SK-N-SH (cell line): ENCODE measurements at regions not wholly inside any gene's neighbourhood (a gene's known extent, or its start where the extent isn't known, plus 50 kb on each side); places are given as distances from the start of the nearest gene placed in this dataset.

Experiments
- CTCF ChIA-PET: fragments of 300-600, 350-600 bp; formaldehyde crosslinking; extraction: SDS; loops from one replicate; lab custom pipeline; 2021; lab: Yijun Ruan, JAX
- POLR2A ChIA-PET: fragments of 350-600 bp; sonication (Branson Sonifier 250); formaldehyde crosslinking; extraction: SDS; loops from one replicate; lab custom pipeline; 2020; ENCODE audit warnings: antibody characterized with exemption, inconsistent platforms; lab: Yijun Ruan, JAX
- DNase-seq: peaks from one replicate; pipeline ENCODE4 v3.0.0; 2012
- H2AFZ ChIP-seq: fragments of 200-600 bp; sonication (generic); 2 replicates; pipeline ENCODE4 v1.8.1; 2016; ENCODE audit warnings: antibody characterized with exemption, mild to moderate bottlenecking, low read depth
- H3F3A ChIP-seq: fragments of 200-600 bp; sonication (generic); replicated peaks from 2 replicates; pipeline ENCODE3; 2016; ENCODE audit warnings: antibody characterized with exemption, mild to moderate bottlenecking; ENCODE audit not compliant: insufficient read depth
- H3K27ac ChIP-seq, 2 experiments: fragments of 200-500 bp in 1 of 2; fragments of 200-600 bp in 1 of 2; sonication (Bioruptor generic) in 1 of 2; sonication (generic), shearing (Covaris generic) in 1 of 2; 2 replicates each; pipeline versions ENCODE4 v1.5.1 to v1.6.1; 2014 to 2016; ENCODE audit warnings: low read depth in 2 of 2, inconsistent platforms in 1 of 2, low read length in 1 of 2, mild to moderate bottlenecking in 1 of 2, mixed read lengths in 1 of 2
- H3K27me3 ChIP-seq: fragments of 200-600 bp; sonication (generic), shearing (Covaris generic); 2 replicates; pipeline ENCODE4 v1.6.1; 2016; ENCODE audit warnings: mixed run types; ENCODE audit not compliant: insufficient read depth
- H3K36me3 ChIP-seq, 2 experiments: fragments of 200-500 bp in 1 of 2; fragments of 200-600 bp in 1 of 2; sonication (Bioruptor generic) in 1 of 2; sonication (generic) in 1 of 2; replicated peaks in 1 of 2; 2 replicates each; pipeline versions ENCODE3 to v1.5.1; 2014 to 2016; ENCODE audit warnings: low read length in 1 of 2, mild to moderate bottlenecking in 1 of 2; ENCODE audit not compliant: insufficient read depth in 2 of 2, control insufficient read depth in 1 of 2
- H3K4me1 ChIP-seq, 2 experiments: fragments of 200-500 bp in 1 of 2; fragments of 200-600 bp in 1 of 2; sonication (Bioruptor generic) in 1 of 2; sonication (generic), shearing (Covaris generic) in 1 of 2; 2 replicates each; pipeline versions ENCODE4 v1.5.1 to v1.6.1; 2014 to 2016; ENCODE audit warnings: low read depth in 1 of 2, low read length in 1 of 2, mixed run types in 1 of 2; ENCODE audit not compliant: insufficient read depth in 2 of 2, control insufficient read depth in 1 of 2
- H3K4me2 ChIP-seq: fragments of 200-600 bp; sonication (generic), shearing (Covaris generic); 2 replicates; pipeline ENCODE4 v1.6.1; 2017; ENCODE audit warnings: mixed run types
- H3K4me3 ChIP-seq, 2 experiments: fragments of 200-500 bp in 1 of 2; fragments of 200-600 bp in 1 of 2; sonication (Bioruptor generic) in 1 of 2; sonication (generic), shearing (Covaris generic) in 1 of 2; 2 replicates each; pipeline versions ENCODE4 v1.5.1 to v1.8.1; 2014 to 2016; ENCODE audit warnings: low read depth in 2 of 2, inconsistent platforms in 1 of 2, low read length in 1 of 2, mild to moderate bottlenecking in 1 of 2, mixed read lengths in 1 of 2, moderate library complexity in 1 of 2
- H3K79me2 ChIP-seq: fragments of 200-600 bp; sonication (generic); 2 replicates; pipeline ENCODE4 v1.8.1; 2017; ENCODE audit warnings: mild to moderate bottlenecking; ENCODE audit not compliant: insufficient read depth
- H3K9ac ChIP-seq: fragments of 200-600 bp; sonication (generic); 2 replicates; pipeline ENCODE4 v1.6.1; 2017; ENCODE audit warnings: mixed run types
- H3K9me2 ChIP-seq: fragments of 200-600 bp; sonication (generic); 2 replicates; pipeline ENCODE4 v1.6.1; 2017; ENCODE audit warnings: mixed run types
- H3K9me3 ChIP-seq: fragments of 200-600 bp; sonication (generic); 2 replicates; pipeline ENCODE4 v1.6.1; 2017; ENCODE audit warnings: mixed run types, mild to moderate bottlenecking, moderate library complexity
- H4K20me1 ChIP-seq: fragments of 200-600 bp; sonication (generic); 2 replicates; pipeline ENCODE4 v1.6.1; 2017; ENCODE audit warnings: mild to moderate bottlenecking, mixed run types; ENCODE audit not compliant: insufficient read depth
- EZH2phosphoT487 ChIP-seq: fragments of 200-600 bp; sonication (generic); IDR thresholded peaks from 2 replicates; pipeline ENCODE4 v1.6.1; 2017; ENCODE audit warnings: low read depth, mixed run types, mild to moderate bottlenecking, antibody characterized with exemption, moderate library complexity, borderline replicate concordance
- FOSL2 ChIP-seq: IDR thresholded peaks from 2 replicates; pipeline ENCODE4 v1.4.0; 2012; ENCODE audit warnings: low read depth, mild to moderate bottlenecking, moderate library complexity, borderline replicate concordance
- FOXJ3 ChIP-seq: sonication (generic); formaldehyde crosslinking; IDR thresholded peaks from 2 replicates; pipeline ENCODE4 v1.5.1; 2020; ENCODE audit warnings: mild to moderate bottlenecking, missing genetic modification reagents
- FOXM1 ChIP-seq: IDR thresholded peaks from 2 replicates; pipeline ENCODE4 v1.4.0; 2012; ENCODE audit warnings: low read depth, mild to moderate bottlenecking
- GABPA ChIP-seq: IDR thresholded peaks from 2 replicates; pipeline ENCODE4 v1.4.0; 2012; ENCODE audit warnings: low read depth, mild to moderate bottlenecking
- RAD21 ChIP-seq: IDR thresholded peaks from 2 replicates; pipeline ENCODE4 v1.6.1; 2012; ENCODE audit warnings: mild to moderate bottlenecking, low read length
- RXRA ChIP-seq: IDR thresholded peaks from 2 replicates; pipeline ENCODE4 v1.4.0; 2012; ENCODE audit warnings: low read depth, mild to moderate bottlenecking, borderline replicate concordance
- SIN3A ChIP-seq: IDR thresholded peaks from 2 replicates; pipeline ENCODE4 v1.6.1; 2012; ENCODE audit warnings: low read depth, mild to moderate bottlenecking, low read length, moderate library complexity, borderline replicate concordance
- TAF1 ChIP-seq: IDR thresholded peaks from 2 replicates; pipeline ENCODE4 v1.6.1; 2012; ENCODE audit warnings: low read depth, mild to moderate bottlenecking, low read length, moderate library complexity, borderline replicate concordance
- YY1 ChIP-seq: IDR thresholded peaks from 2 replicates; pipeline ENCODE4 v1.4.0; 2012; ENCODE audit warnings: low read depth, mild to moderate bottlenecking
- WGBS: methylation state at CpG from one replicate; pipeline ENCODE4 v1.1.6; 2017; ENCODE audit warnings: low lambda C conversion rate; 5-methylcytosine and 5-hydroxymethylcytosine counted together
- TF ChIP-seq, protein P1 (sequence below): IDR thresholded peaks from 2 replicates; pipeline ENCODE4 v1.4.0; 2012; ENCODE audit warnings: low read depth, borderline replicate concordance
- TF ChIP-seq, protein P2 (sequence below): fragments of 150-350 bp; IDR thresholded peaks from 2 replicates; pipeline ENCODE4 v1.6.1; 2017; ENCODE audit warnings: antibody characterized with exemption, low read length, low read depth, borderline replicate concordance
- TF ChIP-seq, protein P3 (sequence below): fragments of 200-600 bp; sonication (generic); IDR thresholded peaks from 2 replicates; pipeline ENCODE4 v1.6.1; 2017; ENCODE audit warnings: antibody characterized with exemption, mild to moderate bottlenecking, moderate library complexity

DNA sequence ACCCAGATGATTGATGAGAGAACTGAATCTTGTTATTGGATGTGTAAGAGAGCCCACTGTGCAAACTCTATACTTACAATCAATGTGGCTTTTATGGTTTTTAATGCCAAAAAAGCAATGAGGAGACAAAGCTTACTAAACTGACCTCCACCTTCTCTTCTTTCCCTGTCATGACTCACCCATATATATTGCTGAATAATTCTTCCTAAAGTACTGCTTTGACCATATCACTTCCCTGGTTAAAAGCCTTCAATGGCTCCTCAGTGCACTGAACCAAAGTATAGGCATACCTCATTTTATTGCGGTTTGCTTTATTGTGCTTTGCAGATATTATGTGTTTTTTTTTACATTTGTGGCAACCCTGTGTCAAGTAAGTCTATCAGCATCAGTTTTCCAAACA, 138.4 kb upstream of the PELI2 start:
- TF ChIP-seq EZH2phosphoT487 = no peak
- no peak for TF ChIP-seq FOSL2

DNA sequence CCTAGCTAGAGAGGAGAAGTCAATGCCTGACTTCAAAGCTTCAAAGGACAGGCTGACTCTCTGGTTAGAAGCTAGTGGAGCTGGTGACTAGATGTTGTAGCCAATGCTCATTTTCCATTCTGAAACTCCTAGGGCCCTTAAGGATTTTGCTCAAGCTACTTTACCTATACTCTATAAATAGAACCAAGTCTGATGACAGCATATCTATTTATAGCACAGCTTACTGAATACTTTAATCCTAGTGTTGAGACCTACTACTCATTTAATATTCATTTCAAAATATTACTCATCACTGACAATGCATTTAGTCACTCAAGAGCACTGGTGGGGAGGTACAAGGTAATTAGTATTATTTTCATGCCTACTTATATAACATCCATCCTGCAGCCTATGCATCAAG, 137.2 kb upstream of the PELI2 start:
- Histone ChIP-seq H3K79me2 (no peaks in the 10 kb centered on the region), H4K20me1 (no peaks in the 10 kb centered on the region), H3K27me3 (no peaks in the 10 kb centered on the region), H3K4me2 (no peak overlapping the region), H3K36me3 (no peaks in the 10 kb centered on the region), H2AFZ (no peak overlapping the region), H3F3A (no peaks in the 10 kb centered on the region), H3K4me3 (no peak overlapping the region), H3K9me2 (no peaks in the 10 kb centered on the region), H3K9me3 (no peaks in the 10 kb centered on the region), H3K27ac (no peak overlapping the region), H3K4me1 (no peaks in the 10 kb centered on the region), H3K9ac (no peak overlapping the region)
- ChIA-PET POLR2A (no interaction called here), CTCF (no interaction called here)
- TF ChIP-seq, protein P1, sequence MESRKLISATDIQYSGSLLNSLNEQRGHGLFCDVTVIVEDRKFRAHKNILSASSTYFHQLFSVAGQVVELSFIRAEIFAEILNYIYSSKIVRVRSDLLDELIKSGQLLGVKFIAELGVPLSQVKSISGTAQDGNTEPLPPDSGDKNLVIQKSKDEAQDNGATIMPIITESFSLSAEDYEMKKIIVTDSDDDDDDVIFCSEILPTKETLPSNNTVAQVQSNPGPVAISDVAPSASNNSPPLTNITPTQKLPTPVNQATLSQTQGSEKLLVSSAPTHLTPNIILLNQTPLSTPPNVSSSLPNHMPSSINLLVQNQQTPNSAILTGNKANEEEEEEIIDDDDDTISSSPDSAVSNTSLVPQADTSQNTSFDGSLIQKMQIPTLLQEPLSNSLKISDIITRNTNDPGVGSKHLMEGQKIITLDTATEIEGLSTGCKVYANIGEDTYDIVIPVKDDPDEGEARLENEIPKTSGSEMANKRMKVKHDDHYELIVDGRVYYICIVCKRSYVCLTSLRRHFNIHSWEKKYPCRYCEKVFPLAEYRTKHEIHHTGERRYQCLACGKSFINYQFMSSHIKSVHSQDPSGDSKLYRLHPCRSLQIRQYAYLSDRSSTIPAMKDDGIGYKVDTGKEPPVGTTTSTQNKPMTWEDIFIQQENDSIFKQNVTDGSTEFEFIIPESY = no peak
- TF ChIP-seq GABPA = no peak
- TF ChIP-seq FOXJ3 (CRISPR knock-in tag) = no peak
- TF ChIP-seq YY1 = no peak
- TF ChIP-seq, protein P2, sequence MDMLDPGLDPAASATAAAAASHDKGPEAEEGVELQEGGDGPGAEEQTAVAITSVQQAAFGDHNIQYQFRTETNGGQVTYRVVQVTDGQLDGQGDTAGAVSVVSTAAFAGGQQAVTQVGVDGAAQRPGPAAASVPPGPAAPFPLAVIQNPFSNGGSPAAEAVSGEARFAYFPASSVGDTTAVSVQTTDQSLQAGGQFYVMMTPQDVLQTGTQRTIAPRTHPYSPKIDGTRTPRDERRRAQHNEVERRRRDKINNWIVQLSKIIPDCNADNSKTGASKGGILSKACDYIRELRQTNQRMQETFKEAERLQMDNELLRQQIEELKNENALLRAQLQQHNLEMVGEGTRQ = no peak
- TF ChIP-seq FOXM1 = no peak
- no peak for DNase-seq

More for the DNA sequence above, 138.4 kb upstream of the PELI2 start:
- no peaks in the 10 kb centered on the region for H4K20me1 ChIP-seq
- H3F3A ChIP-seq = no peaks in the 10 kb centered on the region
- H3K9ac ChIP-seq = no peak overlapping the region
- no peak overlapping the region for H3K4me3 ChIP-seq
- WGBS = 8% methylated on average over 1 of the region's 1 CpG
- H3K9me2 ChIP-seq = no peaks in the 10 kb centered on the region
- no peak overlapping the region for H2AFZ ChIP-seq
- no peak overlapping the region for H3K4me2 ChIP-seq
- H3K36me3 ChIP-seq = no peaks in the 10 kb centered on the region
- POLR2A ChIA-PET = no interaction called here
- H3K27me3 ChIP-seq = no peaks in the 10 kb centered on the region
- H3K4me1 ChIP-seq = no peaks in the 10 kb centered on the region
- DNase-seq = no peak
- no peak overlapping the region for H3K27ac ChIP-seq
- no peaks in the 10 kb centered on the region for H3K9me3 ChIP-seq
- CTCF ChIA-PET = no interaction called here
- H3K79me2 ChIP-seq = no peaks in the 10 kb centered on the region

DNA sequence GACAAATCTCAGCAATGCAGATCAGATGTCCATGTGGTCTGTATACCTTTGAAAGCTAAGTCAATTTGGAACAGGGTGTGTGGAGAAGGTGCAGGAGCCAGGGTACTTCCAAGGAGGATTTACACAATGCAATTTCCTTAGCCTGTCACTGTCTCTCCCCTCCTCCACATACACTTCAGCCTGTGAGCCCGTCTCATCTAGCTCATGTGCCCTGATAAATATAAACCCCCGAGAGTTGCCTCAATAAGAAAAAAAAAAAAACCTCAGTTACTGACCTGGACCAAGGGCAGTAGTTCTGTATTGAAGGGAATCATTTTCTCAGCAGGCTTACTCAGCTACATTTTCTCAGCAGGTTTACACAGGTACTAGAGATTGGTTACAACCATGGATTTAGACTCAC, 132.1 kb upstream of the PELI2 start:
- H3K27me3 ChIP-seq = no peaks in the 10 kb centered on the region
- H3K4me2 ChIP-seq = no peak overlapping the region
- TF ChIP-seq, protein P1 = no peak
- TF ChIP-seq RAD21 (no peak), RXRA (no peak), TAF1 (no peak), SIN3A (no peak), FOSL2 (no peak), FOXM1 (no peak)
- TF ChIP-seq, protein P3, sequence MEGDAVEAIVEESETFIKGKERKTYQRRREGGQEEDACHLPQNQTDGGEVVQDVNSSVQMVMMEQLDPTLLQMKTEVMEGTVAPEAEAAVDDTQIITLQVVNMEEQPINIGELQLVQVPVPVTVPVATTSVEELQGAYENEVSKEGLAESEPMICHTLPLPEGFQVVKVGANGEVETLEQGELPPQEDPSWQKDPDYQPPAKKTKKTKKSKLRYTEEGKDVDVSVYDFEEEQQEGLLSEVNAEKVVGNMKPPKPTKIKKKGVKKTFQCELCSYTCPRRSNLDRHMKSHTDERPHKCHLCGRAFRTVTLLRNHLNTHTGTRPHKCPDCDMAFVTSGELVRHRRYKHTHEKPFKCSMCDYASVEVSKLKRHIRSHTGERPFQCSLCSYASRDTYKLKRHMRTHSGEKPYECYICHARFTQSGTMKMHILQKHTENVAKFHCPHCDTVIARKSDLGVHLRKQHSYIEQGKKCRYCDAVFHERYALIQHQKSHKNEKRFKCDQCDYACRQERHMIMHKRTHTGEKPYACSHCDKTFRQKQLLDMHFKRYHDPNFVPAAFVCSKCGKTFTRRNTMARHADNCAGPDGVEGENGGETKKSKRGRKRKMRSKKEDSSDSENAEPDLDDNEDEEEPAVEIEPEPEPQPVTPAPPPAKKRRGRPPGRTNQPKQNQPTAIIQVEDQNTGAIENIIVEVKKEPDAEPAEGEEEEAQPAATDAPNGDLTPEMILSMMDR = no peak
- no peak overlapping the region for H2AFZ ChIP-seq
- no peak overlapping the region for H3K9ac ChIP-seq
- no peaks in the 10 kb centered on the region for H3F3A ChIP-seq
- DNase-seq = no peak
- 6% methylated on average over 2 of the region's 2 CpGs for WGBS
- H3K79me2 ChIP-seq = no peaks in the 10 kb centered on the region
- no peaks in the 10 kb centered on the region for H3K9me2 ChIP-seq
- CTCF ChIA-PET = interaction anchor here (0.5 kb wide), 1 partner anchor 145 kb away, joined by 3 read pairs; no protein-coding TSS in a partner anchor
- no peaks in the 10 kb centered on the region for H3K4me1 ChIP-seq
- H3K36me3 ChIP-seq = no peaks in the 10 kb centered on the region
- H3K9me3 ChIP-seq = no peaks in the 10 kb centered on the region
- no peak overlapping the region for H3K27ac ChIP-seq
- H4K20me1 ChIP-seq = no peaks in the 10 kb centered on the region
- no peak overlapping the region for H3K4me3 ChIP-seq
- POLR2A ChIA-PET = no interaction called here
